HUDEP-2 (cell line): ENCODE measurements at regions not wholly inside any gene's neighbourhood (a gene's known extent, or its start where the extent isn't known, plus 50 kb on each side); places are given as distances from the start of the nearest gene placed in this dataset.
"Not testable (repeated sequence)": the region's sequence is repeated elsewhere in the genome, so short reads cannot be mapped to it uniquely, and the experiment has no call there.

Source experiments
- DNase-seq, 76 experiments: peaks; one replicate each; lab custom pipeline; 2025; ENCODE audit not compliant: unreplicated experiment in 76 of 76; lab: John Stamatoyannopoulos, UW

- DNase-seq = no peak
Observed at GRCh38 chr2:187206471-187206870, 241.6 kb downstream of the CALCRL start.

DNA sequence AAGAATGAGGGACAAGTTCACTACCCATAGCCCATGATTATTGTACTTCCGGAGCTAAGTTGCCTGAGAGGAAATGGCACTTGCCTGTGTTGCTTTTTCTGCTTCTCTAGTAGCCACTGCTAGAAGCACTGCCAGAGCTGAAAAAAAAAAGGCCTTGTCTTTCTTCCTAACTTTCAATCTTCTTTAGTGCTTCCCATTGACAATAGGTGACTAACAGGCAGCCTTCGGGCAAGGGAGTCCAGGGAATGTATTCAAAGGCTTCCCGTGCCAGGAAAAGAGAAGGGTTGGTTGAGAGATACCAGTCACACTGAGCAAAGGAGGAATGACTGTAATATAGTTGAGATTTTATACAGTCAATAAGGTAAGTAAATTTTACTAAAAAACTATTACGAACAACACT, 242.0 kb downstream of the CALCRL start:
- DNase-seq = no peak

DNA sequence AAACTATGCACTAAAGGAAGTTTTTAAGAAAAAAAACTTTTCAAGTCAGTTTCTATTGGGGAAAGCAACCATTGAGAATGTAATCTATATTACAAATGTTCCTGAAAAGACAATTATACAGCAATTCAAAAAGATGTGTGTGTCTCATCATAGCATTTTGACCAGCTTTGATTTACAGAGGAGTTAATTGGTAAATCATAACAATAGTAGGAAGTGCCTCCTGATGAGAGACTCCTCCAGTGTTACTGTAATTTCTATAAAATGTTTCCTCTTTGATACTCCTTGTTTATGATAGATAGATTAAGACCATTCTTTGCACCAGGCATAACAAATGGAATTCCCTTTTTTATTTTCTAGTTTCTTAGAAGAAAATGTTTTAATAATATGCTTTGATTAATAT, 249.9 kb downstream of the CALCRL start:
- DNase-seq = no peak

DNA sequence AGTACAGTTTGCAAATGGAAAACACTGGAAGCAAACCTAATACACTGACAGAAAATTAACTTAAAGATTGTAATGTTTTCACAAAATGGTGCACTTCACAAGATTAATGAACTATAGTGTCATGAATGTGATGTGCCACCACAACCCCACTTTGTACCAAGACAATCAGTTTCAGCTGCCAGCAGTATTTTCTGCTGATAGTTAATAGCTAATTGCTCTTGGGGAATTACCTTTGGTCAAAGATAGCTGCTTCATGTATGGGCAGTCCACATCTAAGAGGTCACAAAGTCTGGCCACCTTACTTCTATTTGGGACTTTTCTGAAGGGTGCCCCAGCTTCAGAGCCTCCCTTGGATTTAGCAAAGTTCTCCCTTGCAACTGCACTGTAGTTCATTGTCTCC, 254.0 kb downstream of the CALCRL start:
- DNase-seq = no peak

DNA sequence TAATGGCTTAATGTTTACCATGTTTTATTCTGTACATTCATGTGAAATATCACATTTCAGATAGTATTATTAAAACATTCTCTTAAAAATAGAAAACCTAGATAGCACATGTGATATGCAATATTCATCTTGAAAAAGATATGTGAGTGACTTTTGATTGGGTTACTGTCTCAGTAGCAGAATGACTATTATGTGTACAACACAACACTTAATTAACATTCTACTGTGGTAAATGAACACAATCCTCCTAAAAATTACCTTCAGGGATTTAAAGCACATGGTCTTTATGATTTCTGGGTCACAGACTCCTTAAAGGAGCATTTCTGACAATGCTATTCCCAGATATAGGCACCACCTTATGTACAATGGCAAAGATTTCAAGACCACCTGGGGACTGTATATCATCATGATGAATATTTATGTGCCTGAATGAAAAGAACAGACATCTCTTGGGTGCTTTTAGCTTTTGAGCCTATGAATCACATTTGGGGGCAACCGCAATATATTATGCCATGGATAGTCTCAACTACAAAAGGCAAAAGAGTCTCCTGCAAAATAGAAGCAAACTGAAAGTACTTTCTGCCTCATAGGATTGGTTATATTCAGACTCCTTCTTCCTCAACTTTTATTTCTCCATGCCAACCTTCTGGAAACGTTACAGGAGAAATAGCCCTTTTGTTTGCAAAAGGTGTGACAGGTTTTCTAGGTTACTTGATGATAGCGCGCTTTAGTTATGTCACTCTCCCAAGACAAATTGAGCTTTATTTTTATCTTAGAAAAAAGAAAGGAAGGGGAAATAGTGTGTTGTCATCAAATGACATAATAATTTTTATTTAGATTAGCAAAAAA, 259.0 kb downstream of the CALCRL start:
- no peak for DNase-seq

DNA sequence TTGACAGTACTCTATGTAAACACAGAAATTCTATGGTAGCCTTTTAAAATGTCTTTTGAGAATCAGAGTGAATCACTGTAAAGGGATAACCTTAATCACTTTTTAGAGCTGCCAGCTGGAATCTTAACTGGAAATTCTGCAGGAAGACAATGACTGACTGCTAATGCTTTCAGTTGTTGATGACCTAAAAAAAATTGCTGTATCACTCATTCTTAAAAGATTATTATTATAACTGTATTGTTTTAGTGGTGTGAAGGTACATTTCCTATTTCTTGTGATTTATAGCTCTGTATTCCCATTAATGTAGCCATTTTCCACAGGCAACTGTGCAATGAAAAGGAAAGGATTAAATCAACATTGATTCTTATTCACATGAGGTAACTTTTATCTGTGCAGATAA, 260.5 kb downstream of the CALCRL start:
- DNase-seq = no peak

DNA sequence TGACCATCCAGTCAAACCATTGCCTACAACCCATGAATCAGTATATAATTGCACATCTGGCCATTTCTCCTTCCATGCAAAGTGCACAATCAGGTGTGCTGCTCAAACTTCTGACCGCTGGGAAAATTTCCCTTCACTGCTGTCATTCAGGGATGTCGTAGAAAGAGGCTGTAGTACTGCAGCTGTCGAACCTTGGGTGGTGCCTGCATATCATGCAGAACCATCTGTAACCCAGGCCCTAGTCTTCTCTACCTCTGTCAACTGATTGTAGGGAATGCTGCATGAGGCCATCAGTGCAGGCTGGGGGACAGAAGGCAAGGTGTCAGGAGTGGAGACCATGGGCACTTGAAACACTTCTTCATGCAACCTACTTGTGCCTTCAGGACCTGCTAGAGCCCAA, 267.5 kb downstream of the CALCRL start:
- DNase-seq = no peak

DNA sequence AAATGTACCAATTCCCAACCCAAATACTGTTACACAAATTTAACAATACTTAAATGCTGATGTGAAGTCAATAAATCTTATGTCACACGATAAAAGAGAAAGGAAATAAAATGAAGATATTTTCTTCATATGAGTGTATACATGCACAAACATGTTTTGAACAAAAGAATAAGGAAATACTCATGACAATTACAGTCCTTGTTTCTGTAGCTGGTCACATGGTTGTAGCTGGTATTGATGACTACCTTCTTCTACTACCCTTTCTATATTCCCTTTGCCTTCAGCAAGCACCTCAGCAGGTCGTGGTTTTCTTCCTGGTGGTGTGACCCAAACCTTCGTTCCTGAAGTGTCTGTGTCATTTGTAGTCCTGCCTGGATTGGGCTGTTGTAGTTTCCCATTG, 269.2 kb downstream of the CALCRL start:
- not testable (repeated sequence) for DNase-seq

- no peak for DNase-seq
Observed at GRCh38 chr2:187177253-187177652, 270.8 kb downstream of the CALCRL start.

DNA sequence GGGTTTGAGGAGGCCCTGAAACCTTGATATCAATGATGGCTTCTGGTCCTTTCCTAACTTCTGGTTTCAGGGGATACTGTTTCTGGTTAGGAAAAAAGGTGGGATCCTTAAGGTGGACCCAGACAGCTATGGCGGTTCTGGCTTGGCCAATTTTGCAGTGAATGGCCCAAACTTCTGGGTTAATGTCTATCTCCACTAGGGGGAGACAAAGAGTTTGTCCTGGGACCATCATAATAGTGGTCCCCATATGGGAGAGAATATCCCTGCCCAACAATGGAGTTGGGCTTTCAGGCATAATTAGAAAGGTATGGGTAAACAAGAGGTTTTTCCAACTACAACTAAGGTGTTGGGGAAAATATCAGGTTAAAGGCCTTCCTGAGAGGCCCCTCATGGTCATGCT, 273.5 kb downstream of the CALCRL start:
- peak in 7 of 76 experiments; percentile 3 to 22 (median 8) for DNase-seq

DNA sequence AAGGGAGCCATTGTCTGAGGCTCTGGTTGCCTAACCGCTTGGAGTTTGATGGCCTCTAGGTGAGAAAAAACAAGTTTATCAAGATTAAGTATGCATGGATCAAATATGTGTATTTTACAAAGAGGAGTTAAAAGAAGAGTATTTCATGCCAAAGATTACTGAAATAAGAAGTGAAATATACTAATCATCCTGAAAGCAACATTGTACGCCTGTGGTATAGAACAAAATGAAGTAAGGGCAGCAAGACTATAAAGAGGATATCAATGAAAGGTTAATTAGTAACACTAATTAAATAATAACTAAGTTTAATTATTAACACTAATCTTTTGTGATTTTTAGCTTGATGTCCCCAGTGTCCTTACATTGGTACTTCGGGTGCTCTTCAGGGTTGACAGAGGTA, 276.7 kb downstream of the CALCRL start:
- no peak for DNase-seq

- no peak for DNase-seq
Observed at GRCh38 chr2:187169864-187170263, 278.2 kb downstream of the CALCRL start.

DNA sequence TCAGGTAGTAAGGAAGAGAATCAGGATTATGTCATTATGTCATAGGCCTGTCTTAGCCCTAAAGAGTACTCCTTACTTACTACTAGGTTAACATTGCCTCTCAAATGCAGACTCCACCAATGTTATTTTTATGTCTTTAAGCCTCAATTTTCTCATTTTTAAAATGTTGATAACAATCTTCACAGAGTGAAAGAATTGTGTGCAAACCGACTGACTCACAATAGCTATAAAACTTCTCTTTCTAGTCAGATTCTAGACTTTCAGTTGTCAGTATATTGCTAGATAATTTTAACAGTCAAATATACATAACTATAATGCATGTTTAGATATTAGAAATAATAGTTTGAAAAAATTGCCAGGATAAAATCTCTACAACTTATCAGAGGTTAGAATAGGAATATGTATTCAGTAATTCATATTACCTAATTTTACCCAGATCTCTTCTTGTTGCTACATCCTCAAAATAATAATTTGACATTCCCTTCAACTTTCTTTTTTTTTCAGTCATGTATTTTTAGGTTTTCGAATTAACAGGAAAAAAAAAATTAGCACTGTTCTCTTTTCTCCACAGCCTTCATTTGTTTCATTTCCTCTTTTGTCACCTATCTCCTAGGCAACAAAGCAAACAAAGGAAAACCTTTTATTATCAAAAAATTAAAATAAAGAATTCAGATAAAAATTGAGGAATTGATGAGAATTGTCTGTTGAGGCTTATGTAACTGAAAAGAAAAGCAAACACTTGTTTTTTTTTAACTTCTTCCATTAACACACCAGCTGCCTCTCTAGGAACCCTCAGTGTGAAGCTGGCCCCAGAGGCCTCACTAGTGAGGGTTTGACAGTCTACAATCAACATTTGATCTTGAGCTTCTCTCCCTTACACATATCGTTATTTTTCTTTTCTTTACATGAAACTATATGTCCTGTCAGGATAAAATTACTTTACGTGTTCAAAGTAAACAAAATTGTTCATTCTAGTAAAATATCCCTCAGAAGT, 279.0 kb downstream of the CALCRL start:
- no peak for DNase-seq

DNA sequence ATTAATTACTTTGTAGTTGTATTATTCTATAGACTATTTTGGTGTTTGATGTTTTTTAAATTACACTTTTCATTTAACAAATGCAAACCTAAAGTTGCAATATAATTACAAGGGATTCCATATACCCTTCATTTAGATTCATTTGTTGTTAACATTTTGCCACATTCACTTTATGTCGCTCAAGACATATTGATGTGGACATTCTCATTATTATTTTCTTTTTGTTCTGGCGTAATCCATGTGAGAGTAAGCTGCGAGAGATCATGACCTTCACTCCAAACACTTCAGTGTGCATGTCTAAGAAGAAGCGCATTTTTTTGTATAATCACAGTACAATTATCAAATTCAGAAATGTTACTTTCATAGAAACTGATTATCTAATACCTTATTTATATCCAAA, 280.6 kb downstream of the CALCRL start:
- DNase-seq = no peak

- DNase-seq = no peak
Observed at GRCh38 chr2:187165936-187166610, 282.0 kb downstream of the CALCRL start.

DNA sequence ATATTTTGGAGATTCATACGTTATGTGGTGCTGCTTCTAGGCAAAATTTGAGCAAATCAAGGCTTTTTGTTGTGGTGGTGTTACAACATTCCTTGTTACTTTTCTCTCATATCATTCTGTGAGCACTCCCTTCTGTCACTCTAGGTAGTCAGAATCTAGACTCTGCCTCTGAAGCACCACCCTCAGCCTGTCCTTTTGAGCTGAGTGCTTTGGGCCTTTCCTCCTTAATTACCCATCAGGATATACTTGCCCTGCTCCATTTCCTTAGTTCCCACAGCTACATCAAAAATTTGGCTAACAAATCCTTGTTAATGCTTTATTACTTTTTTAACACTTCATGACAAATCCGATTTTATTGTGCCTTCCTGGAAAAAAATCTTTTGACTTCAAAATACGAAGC, 289.6 kb downstream of the CALCRL start:
- DNase-seq = no peak

DNA sequence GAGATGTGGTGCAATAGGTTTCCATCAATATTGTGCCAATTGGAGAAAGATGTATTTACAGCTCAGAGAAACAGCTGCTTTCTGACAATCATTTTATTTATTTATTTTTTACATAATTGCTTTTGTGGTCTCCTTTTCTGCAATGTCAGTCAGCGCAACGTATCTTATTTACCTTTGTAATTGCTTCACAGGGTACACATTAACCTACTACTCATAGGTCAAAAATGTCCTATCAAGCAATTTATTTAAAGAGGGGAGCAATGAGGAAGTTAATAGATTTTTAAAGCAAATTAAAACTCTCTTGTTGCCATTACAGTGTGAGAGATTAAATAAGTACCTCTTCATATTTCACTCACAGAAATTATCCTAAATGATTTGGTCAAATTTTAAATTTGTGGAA, 291.0 kb downstream of the CALCRL start:
- DNase-seq = no peak

DNA sequence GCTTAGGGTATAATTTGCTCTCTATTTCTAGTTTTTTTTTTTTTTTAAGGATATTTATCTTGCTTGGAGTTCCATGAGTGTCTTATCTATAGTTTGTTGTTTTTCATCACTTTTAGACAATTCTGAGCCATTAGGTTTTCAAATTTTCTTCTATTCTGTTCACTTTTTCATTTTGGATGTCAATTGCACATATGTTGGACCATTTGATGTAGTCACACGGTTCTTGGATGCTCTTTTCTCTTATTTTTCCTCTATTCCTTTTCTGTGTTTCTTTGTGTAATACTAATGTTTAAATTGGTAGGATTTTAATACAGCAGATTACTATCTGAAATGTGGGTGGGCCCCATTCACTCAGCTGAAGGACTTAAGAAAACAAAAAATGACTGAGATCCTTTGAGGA, 292.6 kb downstream of the CALCRL start:
- no peak for DNase-seq

- DNase-seq = no peak
Observed at GRCh38 chr2:187150670-187151069, 297.4 kb downstream of the CALCRL start.

DNA sequence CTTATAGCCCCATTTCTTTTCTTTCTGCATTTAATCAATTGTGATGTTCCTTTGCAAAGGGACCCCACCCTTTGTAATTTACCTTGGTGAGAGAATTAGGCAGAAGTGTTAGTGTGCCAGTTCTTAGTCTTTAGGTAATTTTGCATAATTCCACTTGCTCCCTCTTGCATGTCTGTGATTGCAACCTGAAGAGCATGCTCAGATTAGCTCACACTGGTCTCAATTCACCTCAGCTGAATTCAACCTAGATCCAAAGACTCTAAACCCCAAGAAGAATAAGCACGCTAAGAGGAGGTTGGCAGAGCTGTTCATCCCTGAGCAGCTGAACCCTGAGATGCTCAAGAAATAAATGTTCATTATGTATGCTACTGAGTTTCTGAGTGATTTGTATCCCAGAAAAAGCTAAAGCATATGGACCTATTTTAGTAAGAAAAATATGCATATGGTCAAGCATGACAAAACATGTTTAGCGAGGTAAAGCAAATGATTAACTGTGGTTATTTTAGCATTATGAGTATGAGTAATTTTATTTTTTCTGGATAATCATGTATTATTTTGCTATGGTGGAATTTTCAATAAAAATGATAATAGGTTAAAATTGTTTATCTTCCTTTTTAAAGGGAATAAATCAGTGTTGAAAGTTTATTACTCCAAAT, 299.2 kb upstream of the ZSWIM2 start:
- no peak for DNase-seq

- no peak for DNase-seq
Observed at GRCh38 chr2:187143537-187143936, 294.6 kb upstream of the ZSWIM2 start.
